ENCODE measurements at regions not wholly inside any gene's neighbourhood (a gene's known extent, or its start where the extent isn't known, plus 50 kb on each side); places are given as distances from the start of the nearest gene placed in this dataset.

- Histone ChIP-seq H3K4me3 (ENCODE audit: control insufficient read depth in 2 of 3, extremely low read depth in 1 of 3, insufficient read depth in 2 of 3, low read depth in 1 of 3, low read length in 3 of 3) (no peak overlapping the region), H3K4me1 (ENCODE audit: control insufficient read depth, extremely low read depth, insufficient read depth, low read length) (no peaks in the 10 kb centered on the region), H3K36me3 (ENCODE audit: control insufficient read depth in 2 of 2, extremely low read depth in 1 of 2, insufficient read depth in 2 of 2, low read length in 2 of 2) (no peaks in the 10 kb centered on the region), H3K79me2 (ENCODE audit: control insufficient read depth, insufficient read depth, low read length) (no peaks in the 10 kb centered on the region), H3K27ac (ENCODE audit: control insufficient read depth, insufficient read depth, low read length) (no peak overlapping the region), H3K9ac (ENCODE audit: control insufficient read depth, extremely low read depth, insufficient read depth, low read length) (no peak overlapping the region), H3K9me3 (ENCODE audit: control insufficient read depth, low read depth, low read length) (no peaks in the 10 kb centered on the region), H4K20me1 (ENCODE audit: control insufficient read depth, extremely low read depth, insufficient read depth, low read length) (no peaks in the 10 kb centered on the region), H3K27me3 (ENCODE audit: control insufficient read depth, extremely low read depth, insufficient read depth, low read length) (no peaks in the 10 kb centered on the region), H3K4me2 (ENCODE audit: control insufficient read depth, extremely low read depth, insufficient read depth, low read depth, low read length) (no peak overlapping the region), H2AFZ (ENCODE audit: control insufficient read depth, low read length) (no peak overlapping the region), H3K9me1 (ENCODE audit: control insufficient read depth, extremely low read depth, insufficient read depth, low read length) (no peaks in the 10 kb centered on the region)
- DNase-seq (ENCODE audit: low read depth, low spot score), result no peak
- TF ChIP-seq EZH2 (IDR thresholded peaks at IDR 0.05; ENCODE audit: low read length), result no peak
- no peak for TF ChIP-seq CTCF (optimal IDR thresholded peaks at IDR 0.05 in 1 of 3, IDR thresholded peaks at IDR 0.05 in 1 of 3, conservative IDR thresholded peaks at IDR 0.05 in 1 of 3; ENCODE audit: extremely low read depth in 1 of 3, insufficient read depth in 2 of 3, low read length in 3 of 3)
- dilution Hi-C loops (cut with MboI; ENCODE audit: extremely low pct_ligation_motif_present, low sequenced_read_pairs), result no loop called here
- no peak for FAIRE-seq
Measured at GRCh38 chr16:8376858-8377257, 213.5 kb downstream of the TMEM114 start.

- H3K36me3 ChIP-seq (ENCODE audit: control insufficient read depth in 2 of 2, extremely low read depth in 1 of 2, insufficient read depth in 2 of 2, low read length in 2 of 2), result no peaks in the 10 kb centered on the region
- H3K4me2 ChIP-seq (ENCODE audit: control insufficient read depth, extremely low read depth, insufficient read depth, low read depth, low read length), result no peak overlapping the region
- no peak for FAIRE-seq
- H3K9ac ChIP-seq (ENCODE audit: control insufficient read depth, extremely low read depth, insufficient read depth, low read length), result no peak overlapping the region
- no peak for DNase-seq (ENCODE audit: low read depth, low spot score)
- H3K9me1 ChIP-seq (ENCODE audit: control insufficient read depth, extremely low read depth, insufficient read depth, low read length), result no peaks in the 10 kb centered on the region
- no peaks in the 10 kb centered on the region for H4K20me1 ChIP-seq (ENCODE audit: control insufficient read depth, extremely low read depth, insufficient read depth, low read length)
- no peaks in the 10 kb centered on the region for H3K4me1 ChIP-seq (ENCODE audit: control insufficient read depth, extremely low read depth, insufficient read depth, low read length)
- H2AFZ ChIP-seq (ENCODE audit: control insufficient read depth, low read length), result no peak overlapping the region
- H3K4me3 ChIP-seq (ENCODE audit: control insufficient read depth in 2 of 3, extremely low read depth in 1 of 3, insufficient read depth in 2 of 3, low read depth in 1 of 3, low read length in 3 of 3), result no peak overlapping the region
- no peaks in the 10 kb centered on the region for H3K9me3 ChIP-seq (ENCODE audit: control insufficient read depth, low read depth, low read length)
- H3K27me3 ChIP-seq (ENCODE audit: control insufficient read depth, extremely low read depth, insufficient read depth, low read length), result no peaks in the 10 kb centered on the region
- H3K27ac ChIP-seq (ENCODE audit: control insufficient read depth, insufficient read depth, low read length), result no peak overlapping the region
- TF ChIP-seq CTCF (optimal IDR thresholded peaks at IDR 0.05 in 1 of 3, IDR thresholded peaks at IDR 0.05 in 1 of 3, conservative IDR thresholded peaks at IDR 0.05 in 1 of 3; ENCODE audit: extremely low read depth in 1 of 3, insufficient read depth in 2 of 3, low read length in 3 of 3), result no peak
- no peak for TF ChIP-seq EZH2 (IDR thresholded peaks at IDR 0.05; ENCODE audit: low read length)
- dilution Hi-C loops (cut with MboI; ENCODE audit: extremely low pct_ligation_motif_present, low sequenced_read_pairs), result no loop called here
- H3K79me2 ChIP-seq (ENCODE audit: control insufficient read depth, insufficient read depth, low read length), result no peaks in the 10 kb centered on the region
Measured at GRCh38 chr16:8376430-8376829, 213.9 kb downstream of the TMEM114 start.
